IMR-90 (cell line): ENCODE measurements at regions not wholly inside any gene's neighbourhood (a gene's known extent, or its start where the extent isn't known, plus 50 kb on each side); places are given as distances from the start of the nearest gene placed in this dataset.

Experiments
- BHLHE40 ChIP-seq: fragments of 150-350 bp; IDR thresholded peaks from 2 replicates; pipeline ENCODE4 v1.6.1; 2016; ENCODE audit warnings: mild to moderate bottlenecking, low read depth, low read length
- CEBPB ChIP-seq: IDR thresholded peaks from 2 replicates; pipeline ENCODE4 v1.6.1; 2012; ENCODE audit warnings: low read depth, low read length, improper control_type of control experiment
- CHD1 ChIP-seq: IDR thresholded peaks from 2 replicates; pipeline ENCODE4 v1.6.1; 2012; ENCODE audit warnings: low read depth, low read length, improper control_type of control experiment
- MAZ ChIP-seq: IDR thresholded peaks from 2 replicates; pipeline ENCODE4 v1.6.1; 2012; ENCODE audit warnings: low read depth, mild to moderate bottlenecking, low read length, improper control_type of control experiment, moderate library complexity, borderline replicate concordance
- MXI1 ChIP-seq: IDR thresholded peaks from 2 replicates; pipeline ENCODE4 v1.6.1; 2012; ENCODE audit warnings: low read depth, mild to moderate bottlenecking, low read length, moderate library complexity, borderline replicate concordance
- POLR2A ChIP-seq: IDR thresholded peaks from 2 replicates; pipeline ENCODE4 v1.6.1; 2012; ENCODE audit warnings: mild to moderate bottlenecking, low read depth, low read length
- RAD21 ChIP-seq: IDR thresholded peaks from 2 replicates; pipeline ENCODE4 v1.6.1; 2012; ENCODE audit warnings: low read length, improper control_type of control experiment
- RCOR1 ChIP-seq: IDR thresholded peaks from 2 replicates; pipeline ENCODE4 v1.6.1; 2012; ENCODE audit warnings: mild to moderate bottlenecking, low read length, improper control_type of control experiment; ENCODE audit not compliant: insufficient replicate concordance
- SMC3 ChIP-seq: fragments of 150-350 bp; IDR thresholded peaks from 2 replicates; pipeline ENCODE4 v1.6.1; 2016; ENCODE audit warnings: low read depth, mild to moderate bottlenecking, antibody characterized with exemption, low read length, moderate library complexity
- TF ChIP-seq, protein P1 (sequence below): conservative IDR thresholded peaks from 2 replicates; pipeline ENCODE4 v1.5.1; 2012; ENCODE audit warnings: mild to moderate bottlenecking, low read depth, low read length, improper control_type of control experiment
- TF ChIP-seq, protein P2 (sequence below): fragments of 150-350 bp; IDR thresholded peaks from 2 replicates; pipeline ENCODE4 v1.6.1; 2017; ENCODE audit warnings: mild to moderate bottlenecking, antibody characterized with exemption, low read length, low read depth
- TF ChIP-seq, protein P3 (sequence below): fragments of 150-350 bp; IDR thresholded peaks from 2 replicates; pipeline ENCODE4 v1.6.1; 2016; ENCODE audit warnings: low read depth, mild to moderate bottlenecking, low read length, moderate library complexity, borderline replicate concordance

DNA sequence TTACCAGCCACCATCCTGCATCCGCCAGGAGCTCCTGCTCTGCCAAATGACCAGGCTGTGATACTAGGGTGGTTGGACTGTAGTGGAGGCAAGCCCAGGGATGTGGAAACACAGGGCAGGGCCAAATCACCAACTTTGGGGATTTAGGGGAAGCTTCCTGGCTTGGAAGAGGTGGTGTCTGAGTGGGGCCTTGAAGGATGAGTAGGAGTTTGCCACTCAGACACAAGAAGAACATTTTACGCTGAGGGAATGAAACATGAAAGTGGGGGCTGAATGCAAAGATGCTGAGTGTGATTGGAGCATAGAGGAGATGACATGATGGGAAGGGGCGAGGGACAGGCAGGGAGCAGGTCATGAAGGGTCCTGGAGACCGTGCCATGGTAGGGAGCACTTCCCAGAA, 329.5 kb downstream of the RPS24 start:
- TF ChIP-seq SMC3 = no peak
- TF ChIP-seq POLR2A = no peak
- TF ChIP-seq, protein P1, sequence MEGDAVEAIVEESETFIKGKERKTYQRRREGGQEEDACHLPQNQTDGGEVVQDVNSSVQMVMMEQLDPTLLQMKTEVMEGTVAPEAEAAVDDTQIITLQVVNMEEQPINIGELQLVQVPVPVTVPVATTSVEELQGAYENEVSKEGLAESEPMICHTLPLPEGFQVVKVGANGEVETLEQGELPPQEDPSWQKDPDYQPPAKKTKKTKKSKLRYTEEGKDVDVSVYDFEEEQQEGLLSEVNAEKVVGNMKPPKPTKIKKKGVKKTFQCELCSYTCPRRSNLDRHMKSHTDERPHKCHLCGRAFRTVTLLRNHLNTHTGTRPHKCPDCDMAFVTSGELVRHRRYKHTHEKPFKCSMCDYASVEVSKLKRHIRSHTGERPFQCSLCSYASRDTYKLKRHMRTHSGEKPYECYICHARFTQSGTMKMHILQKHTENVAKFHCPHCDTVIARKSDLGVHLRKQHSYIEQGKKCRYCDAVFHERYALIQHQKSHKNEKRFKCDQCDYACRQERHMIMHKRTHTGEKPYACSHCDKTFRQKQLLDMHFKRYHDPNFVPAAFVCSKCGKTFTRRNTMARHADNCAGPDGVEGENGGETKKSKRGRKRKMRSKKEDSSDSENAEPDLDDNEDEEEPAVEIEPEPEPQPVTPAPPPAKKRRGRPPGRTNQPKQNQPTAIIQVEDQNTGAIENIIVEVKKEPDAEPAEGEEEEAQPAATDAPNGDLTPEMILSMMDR = no peak
- TF ChIP-seq, protein P2, sequence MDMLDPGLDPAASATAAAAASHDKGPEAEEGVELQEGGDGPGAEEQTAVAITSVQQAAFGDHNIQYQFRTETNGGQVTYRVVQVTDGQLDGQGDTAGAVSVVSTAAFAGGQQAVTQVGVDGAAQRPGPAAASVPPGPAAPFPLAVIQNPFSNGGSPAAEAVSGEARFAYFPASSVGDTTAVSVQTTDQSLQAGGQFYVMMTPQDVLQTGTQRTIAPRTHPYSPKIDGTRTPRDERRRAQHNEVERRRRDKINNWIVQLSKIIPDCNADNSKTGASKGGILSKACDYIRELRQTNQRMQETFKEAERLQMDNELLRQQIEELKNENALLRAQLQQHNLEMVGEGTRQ = no peak
- TF ChIP-seq BHLHE40 = no peak
- TF ChIP-seq CEBPB = no peak
- TF ChIP-seq RAD21 = no peak
- TF ChIP-seq MXI1 = no peak
- no peak for TF ChIP-seq CHD1
- TF ChIP-seq RCOR1 = no peak
- TF ChIP-seq, protein P3, sequence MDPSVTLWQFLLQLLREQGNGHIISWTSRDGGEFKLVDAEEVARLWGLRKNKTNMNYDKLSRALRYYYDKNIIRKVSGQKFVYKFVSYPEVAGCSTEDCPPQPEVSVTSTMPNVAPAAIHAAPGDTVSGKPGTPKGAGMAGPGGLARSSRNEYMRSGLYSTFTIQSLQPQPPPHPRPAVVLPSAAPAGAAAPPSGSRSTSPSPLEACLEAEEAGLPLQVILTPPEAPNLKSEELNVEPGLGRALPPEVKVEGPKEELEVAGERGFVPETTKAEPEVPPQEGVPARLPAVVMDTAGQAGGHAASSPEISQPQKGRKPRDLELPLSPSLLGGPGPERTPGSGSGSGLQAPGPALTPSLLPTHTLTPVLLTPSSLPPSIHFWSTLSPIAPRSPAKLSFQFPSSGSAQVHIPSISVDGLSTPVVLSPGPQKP = no peak
- TF ChIP-seq MAZ = no peak
